HG03571 (cell line): ENCODE measurements at regions not wholly inside any gene's neighbourhood (a gene's known extent, or its start where the extent isn't known, plus 50 kb on each side); places are given as distances from the start of the nearest gene placed in this dataset.

ENCODE experiments used
- ATAC-seq: cut with Tn5 transposase; IDR thresholded peaks from one replicate; pipeline ENCODE4 v1.9.1; 2021; ENCODE audit not compliant: unreplicated experiment

DNA sequence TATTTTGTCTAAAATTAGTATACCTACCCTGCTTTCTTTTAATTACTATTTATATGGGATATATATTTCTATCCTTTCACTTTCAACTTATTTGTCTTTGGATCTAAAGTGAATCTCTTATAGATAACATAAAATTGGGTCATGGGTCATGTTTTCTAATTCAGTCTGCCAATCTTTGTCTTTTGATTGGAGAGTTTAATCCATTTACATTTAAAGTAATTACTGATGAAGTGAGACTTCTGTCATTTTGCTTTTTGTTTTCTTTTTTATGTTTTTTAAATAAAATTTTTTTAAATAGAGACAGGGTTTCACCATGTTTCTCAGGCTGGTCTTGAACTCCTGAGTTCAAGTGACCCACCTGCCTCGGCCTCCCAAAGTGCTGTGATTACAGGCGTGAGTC, 50.5 kb upstream of the PRDM1 start:
- ATAC-seq = no peak

- ATAC-seq = no peak
Measured at GRCh38 chr6:106033806-106034205, 52.3 kb upstream of the PRDM1 start.

GRCh38 chr6:106027758-106028157, 58.4 kb upstream of the PRDM1 start:
- no peak for ATAC-seq

DNA sequence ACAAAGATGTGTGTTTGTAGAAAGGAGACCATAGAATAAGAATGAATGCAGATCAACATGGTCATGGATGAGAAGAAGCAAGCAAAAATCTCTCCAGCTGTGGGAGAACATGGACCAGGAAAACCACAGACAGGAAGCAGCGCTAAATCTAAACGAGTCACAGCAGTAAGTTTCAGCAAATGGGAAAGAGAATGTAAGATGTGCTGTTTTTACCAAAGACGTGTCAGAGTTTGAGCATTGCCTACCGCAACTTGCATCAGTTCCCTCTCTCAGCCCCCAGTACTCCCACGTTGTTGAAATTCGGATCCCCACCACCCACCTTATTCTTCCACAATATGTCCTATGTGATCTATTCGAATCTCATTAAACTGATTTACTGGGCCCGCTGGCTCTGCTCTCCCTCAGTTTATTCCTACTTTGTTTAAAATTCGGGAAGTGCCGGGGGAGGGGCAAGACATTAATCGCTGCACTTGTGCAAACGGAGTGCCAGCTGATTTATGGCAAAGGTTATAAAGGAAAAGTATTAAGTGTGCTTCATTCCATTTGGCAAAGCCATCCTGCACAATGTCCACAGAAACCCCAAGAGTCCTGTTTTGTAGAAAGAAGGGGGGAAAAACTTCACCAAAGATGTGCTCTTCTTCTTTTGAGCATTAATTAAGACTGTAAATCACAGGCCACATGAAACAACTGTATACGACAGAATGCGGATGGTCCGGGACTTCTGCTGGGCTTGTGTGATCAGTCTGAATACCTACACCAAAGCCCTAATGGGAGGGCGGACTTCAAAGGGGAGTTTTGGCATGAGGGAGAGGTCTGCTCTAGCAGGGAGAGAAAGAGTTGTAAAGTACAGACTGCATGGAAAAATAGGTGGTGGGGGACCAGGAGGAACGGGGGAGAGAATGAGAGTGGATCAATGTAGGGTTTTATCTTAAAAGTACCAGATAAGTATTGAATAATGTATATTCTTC, 59.1 kb upstream of the PRDM1 start:
- no peak for ATAC-seq

GRCh38 chr6:106025655-106026054, 60.5 kb upstream of the PRDM1 start:
- ATAC-seq = no peak

DNA sequence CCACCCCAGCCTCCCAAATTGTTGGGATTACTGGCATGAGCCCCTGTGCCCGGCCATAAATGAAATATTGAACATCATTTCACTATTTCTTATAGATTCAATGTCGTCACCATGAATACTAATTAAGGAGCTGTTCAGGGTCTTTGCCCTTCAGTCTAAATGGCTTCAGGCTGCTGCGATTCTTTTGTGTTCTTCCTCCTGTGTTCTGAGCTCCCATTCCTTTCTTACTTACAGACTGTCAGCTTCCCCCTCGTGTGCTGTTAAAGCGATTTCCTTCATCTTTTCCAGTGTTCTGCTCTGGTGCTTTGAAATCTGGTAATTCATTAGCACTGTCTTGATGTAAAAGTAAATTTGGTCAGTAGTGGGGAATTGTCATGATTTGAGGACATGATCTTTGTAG, 63.3 kb upstream of the PRDM1 start:
- no peak for ATAC-seq

GRCh38 chr6:106017454-106017853, 68.7 kb upstream of the PRDM1 start:
- no peak for ATAC-seq

DNA sequence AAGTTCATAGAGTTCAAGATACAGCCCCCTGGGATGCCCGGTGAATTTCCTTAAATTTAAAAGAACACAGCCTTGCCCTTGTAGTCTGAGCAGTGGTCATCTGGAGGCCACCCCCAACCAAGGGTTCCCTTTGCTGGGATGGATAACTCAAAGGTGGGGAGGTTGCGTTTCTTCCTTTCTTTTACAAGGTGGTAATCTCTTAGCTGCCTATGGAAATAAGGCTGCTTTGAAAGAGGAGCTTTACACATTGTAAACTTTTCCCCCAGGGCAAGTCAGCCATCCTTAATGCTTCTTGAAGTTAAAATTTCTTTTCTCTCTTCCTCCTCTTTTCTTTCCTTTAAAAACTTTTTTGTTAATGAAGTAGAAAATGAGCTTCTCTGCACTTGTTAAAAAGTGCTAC, 71.2 kb upstream of the PRDM1 start:
- no peak for ATAC-seq

DNA sequence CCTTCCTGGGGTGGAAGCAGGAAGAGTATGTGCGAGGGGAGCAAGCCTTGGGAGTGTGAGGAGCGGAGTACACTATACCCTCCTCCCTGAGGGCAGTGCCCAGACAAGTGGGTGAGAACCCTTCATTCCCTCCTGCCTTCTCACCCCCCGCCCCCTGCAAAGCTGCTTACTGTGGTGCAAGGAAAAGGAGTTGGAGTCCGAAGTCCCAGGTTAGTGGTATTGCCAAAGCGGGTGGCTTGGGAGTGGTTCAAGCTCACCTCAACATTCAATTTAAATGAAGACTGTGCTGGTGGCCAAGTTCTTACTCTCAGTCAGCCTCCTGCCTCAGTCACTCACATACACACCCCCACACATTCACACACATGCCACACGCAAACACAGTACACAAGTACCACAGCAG, 74.7 kb upstream of the PRDM1 start:
- ATAC-seq = no peak

DNA sequence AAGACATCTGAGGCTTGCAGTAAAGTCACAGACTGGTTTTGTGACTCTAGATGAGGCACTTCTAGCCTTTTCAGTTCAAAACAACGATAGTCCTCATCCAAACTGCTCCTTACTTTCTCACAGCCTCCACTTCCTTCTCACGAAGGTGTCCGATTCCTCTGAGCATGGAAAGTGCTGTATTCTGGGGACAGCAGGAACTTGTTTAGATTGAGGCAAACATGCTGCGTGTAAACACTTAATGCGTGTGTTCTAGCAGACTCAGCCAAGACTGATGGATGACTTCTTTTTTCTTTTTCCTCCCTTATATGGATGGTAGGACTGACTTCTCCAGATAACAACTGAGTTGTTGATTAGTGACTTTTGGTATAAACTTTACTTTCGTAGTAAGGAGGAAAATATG, 80.2 kb upstream of the PRDM1 start:
- ATAC-seq = no peak

- no peak for ATAC-seq
Measured at GRCh38 chr6:106005013-106005412, 81.1 kb upstream of the PRDM1 start.

GRCh38 chr6:106003268-106003987, 82.7 kb upstream of the PRDM1 start:
- ATAC-seq = no peak

DNA sequence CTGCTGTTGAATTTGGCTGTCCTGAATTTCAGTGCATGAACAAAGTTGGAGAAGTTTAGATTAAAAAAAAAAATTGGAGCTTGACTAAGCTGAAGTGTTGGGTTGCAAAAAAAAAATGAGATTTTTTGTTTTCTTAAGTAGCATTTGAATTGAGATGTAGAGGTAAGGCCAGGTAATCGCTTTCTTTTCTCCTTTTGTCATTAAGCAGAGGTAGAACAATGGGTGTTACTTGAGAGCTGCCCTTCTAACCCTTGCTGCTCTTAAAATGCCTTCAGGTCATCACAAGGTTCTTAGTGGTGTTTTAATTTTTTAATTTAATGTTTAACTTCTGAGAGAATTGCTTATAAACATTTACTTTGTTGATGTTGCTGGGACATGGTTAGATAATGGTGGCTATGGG, 84.1 kb upstream of the PRDM1 start:
- no peak for ATAC-seq

GRCh38 chr6:106000935-106001334, 85.2 kb upstream of the PRDM1 start:
- ATAC-seq = no peak

GRCh38 chr6:105997482-105997881, 88.7 kb upstream of the PRDM1 start:
- ATAC-seq = no peak

GRCh38 chr6:105995391-105995865, 90.7 kb upstream of the PRDM1 start:
- no peak for ATAC-seq

GRCh38 chr6:105994591-105995390, 91.3 kb upstream of the PRDM1 start:
- ATAC-seq = no peak

DNA sequence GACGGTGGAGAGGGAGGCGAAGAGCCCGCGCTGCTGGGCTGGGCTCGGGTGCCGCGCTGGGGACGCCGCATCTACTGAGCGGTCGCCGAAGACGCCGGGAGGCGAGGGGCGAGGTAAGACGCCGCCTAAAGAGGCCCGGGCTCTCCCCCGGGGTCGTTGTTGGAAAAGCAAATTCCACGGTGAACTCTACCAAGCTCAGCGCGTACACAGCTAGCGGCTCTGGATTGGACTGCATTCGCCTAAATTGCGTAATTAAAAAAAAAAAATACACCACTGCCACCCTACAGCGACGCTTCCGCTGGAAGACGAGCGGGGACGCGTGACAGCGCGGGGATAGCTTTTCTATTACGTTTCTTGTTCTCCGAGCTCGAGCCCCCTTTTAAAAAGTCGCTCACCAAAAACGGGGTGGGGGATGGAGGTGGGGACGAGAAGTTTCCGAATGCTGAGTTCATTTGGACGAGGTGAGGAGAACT, 92.0 kb upstream of the PRDM1 start:
- no peak for ATAC-seq

DNA sequence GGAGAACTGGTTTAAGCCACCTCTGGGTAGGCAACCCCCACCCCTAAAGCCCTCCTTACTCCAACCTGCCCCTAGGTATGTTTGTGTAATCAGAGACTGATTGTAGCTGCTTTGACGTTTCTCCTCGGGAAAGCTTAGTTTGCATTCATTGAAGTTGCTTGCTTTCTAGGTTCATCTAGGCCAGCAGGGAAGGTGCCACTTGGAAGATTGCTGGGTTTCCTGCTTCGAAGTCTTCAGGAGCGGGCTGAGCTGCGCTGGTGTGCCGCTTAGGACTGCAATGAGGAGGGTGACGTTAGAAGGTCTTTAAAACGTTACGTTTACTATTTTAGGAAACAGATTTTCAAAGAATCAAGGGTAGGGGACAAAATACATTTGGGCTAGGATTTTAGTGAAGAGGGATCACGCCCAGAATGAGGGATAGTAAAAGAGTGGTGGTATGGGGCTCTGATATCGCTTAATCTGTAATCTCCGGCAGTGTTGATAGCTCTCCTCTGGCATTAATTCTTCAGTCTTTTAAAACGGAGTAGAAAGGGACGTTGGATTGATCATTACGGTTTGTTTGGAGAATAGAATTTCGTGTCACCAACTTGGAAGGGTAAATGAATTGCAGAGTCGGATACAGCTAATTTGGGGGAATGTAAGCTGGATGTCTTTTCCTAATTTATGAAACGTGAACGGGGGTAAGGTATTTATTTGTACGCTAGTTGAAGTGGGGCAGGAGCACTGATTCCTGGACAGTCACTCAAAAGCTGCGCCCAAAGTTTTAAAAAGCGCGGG, 92.6 kb upstream of the PRDM1 start:
- no peak for ATAC-seq

DNA sequence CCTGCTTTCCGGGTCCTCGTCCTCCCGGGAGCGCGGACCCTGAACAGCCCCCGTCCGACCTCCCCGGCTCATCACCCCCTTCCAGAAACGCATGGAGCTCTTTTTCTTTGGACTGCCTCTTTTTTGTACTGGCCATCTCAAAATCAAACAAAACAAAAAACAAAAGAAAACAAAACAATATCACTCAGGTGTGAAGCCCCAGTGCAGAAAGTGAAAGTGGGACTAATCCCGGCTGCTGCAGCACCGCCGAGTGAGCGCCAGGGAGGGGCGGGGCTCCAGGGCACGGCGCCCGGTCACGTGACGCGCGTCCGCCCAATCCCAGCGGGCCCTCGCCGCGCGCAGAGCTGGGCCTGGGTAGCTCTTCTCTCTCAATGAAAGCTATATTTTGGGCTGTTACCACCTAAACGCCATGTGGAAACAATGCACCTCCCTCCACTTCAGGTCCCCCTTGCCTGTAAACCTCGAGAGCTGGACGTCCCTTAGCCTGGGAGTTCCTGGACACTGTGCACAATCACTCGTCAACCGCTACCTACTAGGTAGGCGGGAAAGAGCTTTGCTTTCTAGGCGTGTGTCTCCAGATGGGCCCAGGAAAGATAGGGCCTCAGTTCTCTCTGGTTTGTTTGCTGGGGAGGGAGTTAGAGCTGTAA, 93.7 kb upstream of the PRDM1 start:
- peak; percentile 94 for ATAC-seq
